ENCODE measurements at regions not wholly inside any gene's neighbourhood (a gene's known extent, or its start where the extent isn't known, plus 50 kb on each side); places are given as distances from the start of the nearest gene placed in this dataset.
A peak's percentile ranks its signal among the peaks of the same experiment; 100 is the strongest.

DNA sequence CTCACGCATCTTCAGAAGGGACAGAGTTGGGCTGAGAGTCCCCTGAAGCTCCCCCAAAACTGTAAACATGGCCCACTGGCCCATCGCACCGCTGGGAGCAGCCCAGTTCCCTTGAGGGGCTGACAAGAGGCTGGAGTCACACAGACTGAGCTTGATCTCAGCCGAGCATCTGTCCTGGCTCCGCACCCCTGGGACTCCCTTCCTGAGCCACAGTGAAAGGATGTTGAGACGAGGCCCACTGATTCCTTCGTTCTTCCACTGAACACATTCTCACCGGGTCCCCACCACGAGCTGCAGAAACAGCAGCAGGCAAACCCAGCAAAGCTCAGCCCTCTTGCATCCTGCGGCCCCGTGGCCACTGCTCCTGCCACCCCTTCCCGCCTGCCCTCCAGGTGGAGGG, 145.9 kb upstream of the CIBAR2 start:
- DNase-seq, result no peak

DNA sequence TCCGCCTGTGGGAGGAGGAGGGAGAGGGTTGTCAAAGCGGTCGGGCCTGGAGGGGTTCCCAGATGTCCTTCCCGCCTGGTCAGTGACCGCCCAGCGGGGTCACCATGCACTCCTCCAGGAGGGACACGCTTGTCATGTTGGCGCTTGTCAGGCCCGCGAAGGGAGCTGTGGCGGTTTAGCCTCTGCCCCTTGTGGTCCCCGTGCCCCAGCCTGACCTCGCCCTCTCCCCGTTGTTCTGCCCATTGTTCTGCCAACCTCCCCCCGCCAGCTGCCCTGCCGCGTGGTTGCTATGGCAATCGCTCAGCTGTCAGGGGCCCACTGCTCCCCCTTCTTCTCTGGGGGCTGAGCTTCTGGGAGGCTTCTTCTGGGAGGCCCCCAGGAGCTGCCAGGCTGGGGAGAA, 146.4 kb upstream of the CIBAR2 start:
- DNase-seq, result no peak

DNA sequence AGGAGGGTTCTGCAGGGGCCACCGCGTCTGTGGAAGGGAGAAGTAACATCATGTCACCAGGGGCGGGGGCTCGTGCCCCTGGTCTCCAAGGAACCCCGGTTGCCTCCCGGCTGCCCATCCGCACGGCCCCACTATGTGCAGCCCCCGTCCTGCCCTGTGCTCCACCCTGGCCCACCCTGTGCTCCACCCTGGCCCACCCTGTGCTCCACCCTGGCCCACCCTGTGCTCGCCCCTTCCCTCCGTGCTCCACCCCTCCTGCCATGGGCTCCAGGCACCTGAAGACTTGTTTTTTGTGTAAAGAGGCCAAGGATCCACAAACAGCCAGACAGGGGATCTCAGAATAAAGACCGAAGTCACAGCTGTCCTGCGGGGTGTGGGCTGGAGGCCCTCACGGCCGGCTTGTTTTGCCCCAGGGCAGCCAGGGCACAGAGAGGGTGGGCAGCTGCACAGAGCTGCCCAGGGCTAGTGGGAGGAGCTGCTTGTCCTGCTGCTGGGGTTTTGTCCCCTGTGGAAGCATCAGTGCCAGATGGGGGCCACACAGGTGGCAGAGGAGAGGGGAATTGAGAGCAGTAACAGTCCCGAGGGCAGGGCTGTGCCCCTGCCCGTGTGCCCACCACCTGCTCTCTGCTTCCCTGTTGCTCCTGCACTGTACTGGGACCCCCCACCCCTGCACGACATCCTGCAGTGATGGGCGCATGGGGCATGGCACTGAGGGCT, 147.0 kb upstream of the CIBAR2 start:
- no peak for DNase-seq

DNA sequence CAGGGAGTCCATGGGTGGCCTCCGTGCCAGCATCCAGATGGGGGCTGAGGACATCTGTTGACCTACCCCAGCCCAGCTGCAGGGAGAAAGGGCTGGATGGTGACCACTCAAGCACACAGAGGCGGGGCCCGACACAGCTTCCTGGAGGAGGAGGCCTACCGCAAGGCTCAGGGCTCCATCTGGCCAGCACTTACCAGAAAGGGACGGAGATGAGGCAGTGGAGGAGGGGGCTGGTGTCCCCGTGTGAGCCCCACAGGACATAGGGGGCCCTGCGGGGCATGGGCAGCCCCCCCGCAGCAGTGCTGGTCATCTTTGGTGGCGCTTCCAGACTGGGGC, 147.5 kb upstream of the CIBAR2 start:
- DNase-seq, result no peak

DNA sequence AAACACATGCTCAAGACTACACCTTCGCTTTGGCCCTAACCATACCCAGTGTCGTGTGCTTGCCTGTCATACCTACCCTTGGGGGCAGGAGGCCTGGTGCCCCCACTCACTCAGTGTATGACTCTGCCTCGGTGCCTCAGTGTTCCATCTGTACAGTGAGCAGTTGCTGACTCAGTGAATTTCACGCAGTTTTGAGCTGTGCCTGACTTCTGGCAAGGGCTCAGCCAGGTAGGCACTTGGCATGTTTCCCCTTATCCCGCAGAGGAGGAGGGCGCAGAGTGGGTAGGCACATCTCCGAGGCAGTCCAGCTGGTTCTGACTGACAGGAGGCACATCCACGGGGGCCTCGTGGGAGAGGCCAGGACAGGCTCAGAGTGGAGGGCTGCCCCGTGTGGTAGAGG, 148.9 kb upstream of the CIBAR2 start:
- DNase-seq, result no peak

DNA sequence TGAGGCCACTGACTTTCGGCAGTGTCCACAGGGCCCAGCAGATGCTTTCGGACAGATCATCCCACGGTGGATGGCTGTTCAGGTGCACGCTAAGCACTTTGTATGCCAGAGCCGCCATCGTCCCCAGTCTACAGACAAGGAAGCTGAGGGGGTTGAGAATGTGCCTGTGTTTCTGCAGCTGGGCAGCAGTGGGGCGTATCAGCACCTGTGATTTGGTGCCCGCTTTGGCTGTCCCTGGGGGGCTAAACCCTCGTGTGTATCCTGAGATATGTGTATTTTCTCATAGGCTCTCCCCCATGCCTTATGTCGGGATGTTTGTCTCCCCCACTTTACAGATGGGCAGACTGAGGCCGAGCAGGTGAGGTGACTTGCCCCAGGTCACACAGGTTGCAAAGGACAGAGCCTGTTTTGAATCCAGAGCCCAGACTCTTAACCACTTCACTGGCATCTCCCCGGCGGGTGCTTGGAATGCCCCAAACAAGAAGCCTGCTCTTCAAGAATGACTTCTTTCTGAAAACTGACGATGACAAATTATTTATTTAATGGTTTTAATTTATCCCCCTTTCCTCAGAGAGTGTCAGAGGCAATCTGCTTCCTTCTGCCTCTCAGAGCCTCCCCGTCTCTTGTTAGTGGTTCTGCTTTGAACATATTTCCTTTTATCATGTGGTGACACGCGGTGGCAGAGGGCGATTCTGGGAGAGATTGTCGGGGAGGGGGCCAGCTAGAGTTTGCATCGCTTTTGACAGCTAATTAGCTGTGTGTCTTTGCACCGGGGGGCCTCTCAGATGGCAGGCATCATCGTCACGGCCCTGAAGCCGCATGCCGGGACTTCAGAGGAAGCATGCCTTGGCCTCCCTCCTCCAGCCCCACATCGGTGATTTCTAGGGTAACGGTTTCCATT, 149.6 kb upstream of the CIBAR2 start:
- DNase-seq, result no peak

DNA sequence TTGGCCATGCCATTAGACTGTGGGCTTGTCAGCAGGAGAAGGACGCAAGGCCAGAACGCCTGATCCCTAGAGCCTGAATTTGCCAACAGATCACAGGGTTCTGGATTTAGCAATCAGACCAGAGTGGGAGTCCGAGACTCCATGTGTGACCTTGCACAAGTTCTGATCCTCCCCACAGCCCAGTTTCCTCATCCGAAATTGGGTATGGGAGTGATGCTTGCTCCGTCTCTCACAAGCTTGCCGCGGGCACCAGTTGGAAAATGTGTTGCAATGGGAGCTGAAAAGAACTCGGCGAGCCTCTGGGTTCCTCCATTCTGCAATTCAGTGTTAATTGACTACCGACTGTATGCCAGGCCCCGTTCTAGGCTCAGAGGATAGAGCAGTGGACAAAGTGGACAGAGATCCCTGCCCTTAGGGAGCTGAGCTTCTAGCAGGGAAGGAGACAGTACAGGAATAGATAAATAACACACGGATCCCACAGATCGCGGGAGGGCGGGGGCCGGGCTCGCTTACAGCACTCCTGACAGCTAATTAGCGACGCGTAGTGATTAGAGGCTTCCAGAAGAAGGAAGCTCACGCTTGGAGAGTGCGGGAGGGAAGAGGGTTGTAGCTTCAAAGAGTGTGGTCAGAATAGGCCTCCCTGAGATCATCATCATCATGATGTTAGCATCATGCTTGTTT, 150.4 kb upstream of the CIBAR2 start:
- no peak for DNase-seq

DNA sequence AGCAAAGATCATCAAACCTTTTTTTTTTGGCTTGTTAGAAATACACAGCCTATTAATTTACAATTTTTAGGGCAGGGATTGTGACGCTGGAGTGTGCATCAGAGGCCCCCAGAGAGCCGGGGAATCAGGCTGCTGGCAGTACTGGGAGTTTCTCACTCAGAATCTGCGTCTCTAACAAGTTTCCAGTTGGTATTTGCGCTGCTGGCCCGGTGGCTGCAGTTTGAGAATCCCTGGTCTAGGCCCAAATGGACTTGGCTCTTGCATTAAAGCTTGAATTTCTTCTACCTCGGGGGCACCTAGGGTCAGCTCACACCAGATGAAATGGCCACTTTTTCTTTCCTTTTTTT, 150.9 kb upstream of the CIBAR2 start:
- no peak for DNase-seq

DNA sequence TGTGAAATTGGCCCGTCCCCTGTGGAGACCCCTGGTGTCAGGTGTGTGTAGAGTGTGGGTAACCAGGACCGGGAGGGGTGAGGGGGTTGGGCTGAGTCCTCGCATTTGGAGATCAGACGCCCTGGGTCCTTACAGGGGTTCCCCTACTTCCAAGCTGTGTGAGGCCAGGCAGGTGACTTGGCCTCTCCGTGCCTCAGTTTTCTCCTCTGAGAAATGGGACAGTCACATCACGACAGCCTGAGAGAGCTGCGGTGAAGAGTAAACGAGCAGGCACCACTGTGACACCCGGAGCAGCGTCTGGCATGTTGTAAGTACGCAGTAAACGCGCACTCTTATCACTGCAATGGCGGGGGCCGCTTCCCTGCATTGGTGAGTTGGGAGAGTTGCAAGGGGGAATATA, 152.5 kb upstream of the CIBAR2 start:
- no peak for DNase-seq

DNA sequence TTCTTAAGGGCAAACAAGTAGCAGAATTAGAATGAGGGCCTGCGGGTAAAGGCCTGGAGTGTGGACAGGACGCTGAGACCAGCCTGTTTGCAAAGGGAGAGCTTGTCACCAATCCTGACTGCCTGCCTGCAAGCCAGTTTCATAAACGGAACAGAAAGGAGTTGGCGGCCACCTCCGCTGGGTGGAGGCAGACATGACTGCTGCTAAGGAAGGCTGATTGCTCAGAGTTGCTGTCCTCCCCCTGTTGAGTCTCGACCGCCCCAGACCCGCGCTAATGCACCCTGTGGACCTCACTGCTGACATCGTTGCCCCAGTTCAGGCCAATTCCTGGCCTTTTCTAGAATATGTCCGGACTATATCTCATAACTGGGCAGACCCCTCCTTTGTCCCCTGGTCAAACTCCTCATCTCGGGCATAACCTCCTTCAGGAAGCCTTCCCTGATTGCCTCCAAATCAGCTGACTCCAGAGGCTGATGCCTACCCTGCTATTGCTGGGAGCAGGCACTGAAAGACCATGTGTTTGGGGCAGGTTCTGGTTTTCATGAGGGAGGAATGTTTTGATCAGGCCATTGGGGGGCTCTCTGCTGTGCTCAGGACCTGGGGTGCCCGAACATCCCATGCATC, 153.0 kb upstream of the CIBAR2 start:
- no peak for DNase-seq

DNA sequence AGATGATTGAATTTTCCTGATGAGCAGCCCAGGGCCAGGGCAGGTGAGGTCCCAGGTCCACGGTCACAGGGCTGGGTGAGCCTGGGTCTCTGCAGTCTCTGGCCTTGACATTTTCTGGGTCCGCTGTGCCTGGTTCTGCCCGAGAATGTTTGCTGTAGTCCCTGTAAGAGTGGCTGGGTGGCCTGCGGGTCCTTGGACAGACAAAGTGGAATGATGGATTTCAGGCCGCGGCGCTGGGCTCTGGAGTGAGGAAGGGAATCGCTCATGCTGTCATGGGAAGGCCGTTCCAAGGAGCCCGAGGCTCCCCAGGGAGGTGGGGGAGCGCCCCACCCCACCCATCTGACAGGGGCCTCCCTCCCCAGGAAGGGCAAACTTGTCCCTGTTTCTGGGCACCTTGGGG, 153.5 kb upstream of the CIBAR2 start:
- no peak for DNase-seq

DNA sequence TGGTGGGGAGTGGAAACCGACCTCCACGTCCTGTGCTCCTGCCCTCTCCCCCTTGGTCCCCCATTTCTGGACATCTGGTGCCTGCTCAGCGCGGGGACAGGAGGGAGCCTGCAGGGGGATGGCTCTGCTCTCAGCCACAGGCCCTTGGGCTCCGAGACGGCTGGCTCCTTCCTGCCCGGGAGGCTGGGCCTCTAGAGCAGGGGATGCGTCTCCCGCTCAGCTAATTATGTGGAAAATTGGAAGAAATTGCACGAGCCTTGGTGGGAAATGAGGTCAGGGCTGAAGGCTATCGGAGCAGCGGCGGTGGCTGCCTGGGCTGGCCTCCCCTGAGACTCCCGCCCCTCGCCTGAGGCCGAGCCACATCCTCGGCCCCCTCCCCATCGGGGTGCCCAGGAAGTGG, 154.6 kb upstream of the CIBAR2 start:
- no peak for DNase-seq

DNA sequence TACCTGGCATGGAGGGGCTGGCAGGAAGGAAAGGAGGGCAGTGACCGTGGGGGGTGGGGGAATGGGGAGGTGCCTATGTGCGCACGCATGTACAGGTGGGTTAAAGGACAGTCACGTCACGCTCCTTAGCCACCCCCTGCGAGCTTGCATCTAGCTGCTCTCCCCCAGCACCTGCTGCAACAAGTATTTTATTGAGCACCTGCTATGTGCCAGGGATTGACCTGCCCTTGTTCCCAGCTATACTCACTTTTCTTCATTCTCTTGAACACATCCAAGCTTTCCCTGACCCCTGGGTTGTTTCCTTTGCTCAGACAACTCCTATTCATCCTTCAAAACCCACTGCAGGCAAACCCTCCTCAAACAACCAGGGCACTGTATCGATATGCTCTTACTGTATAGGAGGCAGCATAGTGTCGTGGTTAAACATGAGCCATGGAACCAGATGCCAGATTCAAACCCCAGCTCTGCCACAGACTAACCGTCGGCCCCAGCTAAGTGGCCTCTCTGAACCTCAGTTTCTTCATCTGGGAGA, 155.2 kb upstream of the CIBAR2 start:
- no peak for DNase-seq

DNA sequence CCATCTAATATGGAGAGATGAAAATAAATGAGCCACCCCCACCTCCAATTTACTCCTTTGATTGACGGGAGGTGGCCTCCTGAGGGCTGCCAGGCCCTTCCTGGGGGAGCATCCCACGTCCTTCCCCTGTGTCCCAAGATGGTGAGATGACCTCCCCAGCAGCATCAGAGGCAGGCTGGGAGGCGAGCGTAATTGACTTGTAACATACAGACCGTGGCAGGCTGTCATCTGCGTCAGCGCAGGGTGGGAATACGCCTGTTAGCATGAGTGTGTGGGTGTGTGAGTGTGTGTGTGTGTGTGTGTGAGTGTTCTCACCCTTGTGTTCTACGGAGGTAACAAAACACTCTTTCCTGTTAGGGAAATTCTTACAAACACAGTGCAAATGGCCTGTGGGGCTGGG, 156.9 kb upstream of the CIBAR2 start:
- DNase-seq, result no peak

DNA sequence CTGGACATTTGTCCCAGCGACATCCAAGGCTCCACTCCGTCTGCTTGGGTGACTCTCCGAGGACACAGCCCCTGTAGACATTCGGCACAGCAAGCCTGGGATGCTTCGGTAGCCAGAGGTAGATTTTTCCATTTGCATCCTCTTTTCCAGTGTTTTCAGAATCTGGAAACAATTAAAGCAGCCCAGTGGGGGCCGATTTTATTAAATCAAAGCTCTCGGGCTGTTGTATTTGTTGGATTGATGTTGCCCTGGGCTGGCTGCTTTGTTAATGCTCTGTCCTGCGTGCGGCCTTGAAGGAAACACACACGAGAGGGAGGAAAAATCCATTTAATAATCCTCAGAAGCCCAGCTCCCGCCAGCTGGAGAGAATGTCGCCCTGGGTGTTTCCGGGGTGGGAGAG, 158.1 kb upstream of the CIBAR2 start:
- DNase-seq, result no peak

DNA sequence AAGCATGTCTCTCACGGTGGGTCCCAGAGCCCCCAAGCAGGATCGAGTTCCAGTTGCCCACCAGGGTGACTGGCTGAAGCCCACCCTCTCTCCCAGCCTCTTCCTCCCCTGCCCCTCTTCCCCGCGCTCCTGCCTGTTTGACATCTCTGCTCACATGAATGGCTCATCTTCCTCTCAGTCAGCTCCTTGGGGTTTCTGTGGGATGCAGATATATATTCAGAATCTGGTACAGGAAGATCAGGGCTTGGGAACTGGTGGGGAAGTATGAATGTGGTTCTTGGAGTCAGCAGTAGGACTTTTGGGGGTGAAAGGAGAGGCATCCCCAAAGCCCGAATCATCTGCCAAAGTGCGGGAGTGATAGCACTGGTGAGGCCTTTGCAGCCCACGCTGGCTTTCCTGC, 158.9 kb upstream of the CIBAR2 start:
- DNase-seq, result no peak

DNA sequence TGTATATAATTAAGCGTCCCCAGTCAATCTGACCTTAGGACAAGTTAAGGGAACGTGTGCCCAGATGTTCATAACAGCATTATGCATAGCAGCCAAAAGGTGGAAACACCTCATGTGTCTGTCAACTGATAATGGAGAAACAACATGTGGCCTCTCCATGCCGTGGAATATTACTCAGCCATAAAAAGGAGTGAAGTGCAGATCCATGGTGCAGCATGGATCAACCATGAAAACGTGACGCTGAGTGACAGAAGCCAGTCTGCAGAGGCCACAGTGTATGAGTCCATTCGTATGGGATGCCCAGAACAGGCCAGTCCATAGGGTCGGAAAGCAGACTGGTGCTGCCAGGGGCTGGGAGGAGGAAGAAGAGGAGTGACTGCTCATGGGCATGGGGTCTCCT, 161.0 kb upstream of the CIBAR2 start:
- no peak for DNase-seq

DNA sequence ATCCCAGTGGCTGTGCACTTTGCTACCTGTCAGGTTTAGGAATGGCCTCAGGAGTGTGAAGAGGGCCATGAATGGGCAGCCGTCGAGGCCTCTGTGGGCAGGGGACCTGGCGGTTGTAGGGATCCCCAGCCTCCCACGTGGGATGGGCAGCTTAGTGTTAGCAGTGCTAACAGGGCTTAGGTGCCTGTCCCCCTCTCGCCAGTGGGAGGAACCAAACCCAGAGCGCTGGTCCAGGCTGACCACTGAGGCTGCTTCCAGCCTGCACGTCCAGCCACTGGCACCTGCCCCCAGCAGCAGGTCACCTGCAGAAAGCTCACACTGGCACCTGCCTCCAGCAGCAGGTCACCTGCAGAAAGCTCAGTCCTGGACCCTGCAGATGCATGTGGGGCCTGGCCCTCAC, 162.2 kb upstream of the CIBAR2 start:
- DNase-seq, result no peak

DNA sequence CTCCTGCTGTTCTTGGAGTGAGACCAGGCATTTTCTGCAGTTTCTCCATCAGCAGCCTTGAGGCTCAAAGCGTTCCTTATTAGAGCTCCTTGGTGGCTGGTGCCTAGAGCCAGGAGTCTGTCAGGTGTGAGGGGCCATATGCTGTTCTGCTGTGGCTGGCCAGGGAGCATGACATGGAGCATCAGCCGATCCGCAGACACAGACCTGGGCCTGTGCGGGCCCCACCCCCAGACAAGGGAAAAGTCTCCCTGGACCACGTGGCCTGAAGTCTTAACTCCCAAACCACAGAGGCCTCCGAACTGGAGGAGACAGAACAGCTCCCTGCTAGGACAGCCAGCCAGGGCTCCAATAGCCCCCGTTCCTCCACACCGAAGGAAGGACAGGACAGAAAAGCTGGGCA, 162.7 kb upstream of the CIBAR2 start:
- DNase-seq, result no peak

DNA sequence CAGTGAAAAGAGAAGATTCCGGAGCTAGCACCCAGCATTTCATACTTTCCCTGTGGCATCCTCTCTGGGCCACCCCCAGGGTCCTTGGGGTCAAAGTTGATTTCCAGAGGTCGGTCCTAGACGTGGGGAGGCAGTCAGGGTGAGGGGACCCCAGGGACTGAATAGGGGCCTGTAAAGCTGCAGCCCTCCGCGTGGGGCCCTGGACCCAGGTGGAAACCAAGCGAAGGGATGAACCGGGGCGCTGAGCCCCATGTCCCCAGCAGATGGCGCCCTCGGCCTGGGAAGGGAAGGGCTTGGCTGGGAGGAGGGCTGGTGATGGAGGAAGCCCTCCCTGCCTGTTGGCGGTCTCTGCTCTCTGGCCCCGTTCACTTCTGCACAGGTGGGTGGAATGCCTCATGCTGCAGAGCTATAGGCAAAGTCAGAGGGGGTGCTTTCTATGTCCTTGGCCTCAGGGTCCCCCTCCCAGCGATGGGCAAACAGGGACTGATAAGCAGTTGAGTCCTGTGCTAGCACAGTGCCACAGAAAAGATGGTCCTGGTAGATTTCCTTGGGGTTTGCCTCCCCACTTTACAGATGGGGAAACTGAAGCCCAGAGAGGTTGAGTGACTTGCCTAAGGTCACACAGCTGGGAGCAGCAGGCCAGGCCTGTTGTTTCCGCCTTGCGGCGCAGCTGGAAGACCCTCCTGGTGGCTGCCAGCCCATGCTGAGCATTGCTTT, 163.4 kb upstream of the CIBAR2 start:
- peak in 1 of 2 experiments; percentile 26 for DNase-seq

DNA sequence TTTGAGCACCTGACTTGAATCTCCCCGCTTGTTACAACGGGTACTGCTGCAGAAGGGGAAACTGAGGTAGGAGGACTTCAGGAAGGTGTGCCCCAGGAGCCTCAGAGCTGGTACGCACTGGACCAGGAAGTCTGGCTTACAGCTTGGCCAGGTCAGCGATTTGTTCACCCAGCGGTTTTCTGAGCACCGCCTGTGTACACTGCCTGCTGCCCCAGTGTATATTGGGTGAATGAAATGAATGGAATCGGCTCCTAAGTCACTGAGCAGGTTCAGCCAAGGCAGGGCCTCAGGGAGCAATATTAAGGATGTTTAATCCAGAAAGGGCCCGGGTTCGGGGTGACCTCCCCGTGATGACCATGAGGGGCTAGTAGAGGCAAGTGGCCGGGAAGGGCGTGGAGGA, 164.0 kb upstream of the CIBAR2 start:
- no peak for DNase-seq

DNA sequence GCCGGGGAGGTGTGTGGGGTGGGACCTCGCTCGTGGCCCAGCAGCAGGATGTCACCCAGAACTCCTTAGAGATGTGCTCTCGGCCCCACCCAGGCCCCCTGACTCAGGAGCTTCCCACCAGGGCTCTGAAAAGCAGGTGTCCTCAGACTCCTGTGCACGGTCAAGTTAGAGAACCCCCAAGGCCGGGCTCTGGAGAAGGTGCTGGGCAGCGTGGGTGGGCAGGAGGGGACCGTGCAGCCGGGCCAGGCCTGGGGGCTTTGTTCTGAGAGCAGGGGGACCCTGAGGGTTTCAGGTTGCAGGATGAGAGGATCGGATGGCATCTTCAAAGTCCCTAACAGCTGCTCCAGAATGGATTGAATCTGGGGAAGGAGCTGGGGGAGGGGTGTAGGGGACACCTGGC, 164.4 kb upstream of the CIBAR2 start:
- DNase-seq, result no peak

DNA sequence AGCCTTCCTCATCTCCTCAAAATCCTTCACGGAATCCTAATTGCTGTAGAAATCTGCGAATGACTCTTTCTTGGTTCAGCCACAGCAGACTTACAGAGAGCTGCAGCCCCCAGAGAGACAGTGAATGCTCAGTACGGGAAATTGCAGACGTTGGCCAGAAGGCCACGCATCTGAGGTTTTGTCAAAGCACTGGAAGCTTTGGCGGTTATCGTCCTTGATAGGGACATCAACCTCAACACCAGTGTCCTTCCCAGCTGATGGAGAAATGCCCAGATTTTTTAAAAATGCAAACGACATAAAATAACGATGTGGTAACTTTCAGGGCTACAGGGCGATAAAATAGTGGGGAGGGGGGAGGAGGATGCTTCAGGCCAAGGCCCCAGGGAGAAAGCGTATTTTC, 166.6 kb upstream of the CIBAR2 start:
- DNase-seq, result no peak
